GM19372 (cell line): ENCODE measurements at regions not wholly inside any gene's neighbourhood (a gene's known extent, or its start where the extent isn't known, plus 50 kb on each side); places are given as distances from the start of the nearest gene placed in this dataset.
"Not testable (repeated sequence)": the region's sequence is repeated elsewhere in the genome, so short reads cannot be mapped to it uniquely, and the experiment has no call there.

Source experiments
- ATAC-seq: cut with Tn5 transposase; IDR thresholded peaks from one replicate; pipeline ENCODE4 v1.9.1; 2021; ENCODE audit warnings: mild to moderate bottlenecking, low read depth, moderate library complexity; ENCODE audit not compliant: unreplicated experiment

DNA sequence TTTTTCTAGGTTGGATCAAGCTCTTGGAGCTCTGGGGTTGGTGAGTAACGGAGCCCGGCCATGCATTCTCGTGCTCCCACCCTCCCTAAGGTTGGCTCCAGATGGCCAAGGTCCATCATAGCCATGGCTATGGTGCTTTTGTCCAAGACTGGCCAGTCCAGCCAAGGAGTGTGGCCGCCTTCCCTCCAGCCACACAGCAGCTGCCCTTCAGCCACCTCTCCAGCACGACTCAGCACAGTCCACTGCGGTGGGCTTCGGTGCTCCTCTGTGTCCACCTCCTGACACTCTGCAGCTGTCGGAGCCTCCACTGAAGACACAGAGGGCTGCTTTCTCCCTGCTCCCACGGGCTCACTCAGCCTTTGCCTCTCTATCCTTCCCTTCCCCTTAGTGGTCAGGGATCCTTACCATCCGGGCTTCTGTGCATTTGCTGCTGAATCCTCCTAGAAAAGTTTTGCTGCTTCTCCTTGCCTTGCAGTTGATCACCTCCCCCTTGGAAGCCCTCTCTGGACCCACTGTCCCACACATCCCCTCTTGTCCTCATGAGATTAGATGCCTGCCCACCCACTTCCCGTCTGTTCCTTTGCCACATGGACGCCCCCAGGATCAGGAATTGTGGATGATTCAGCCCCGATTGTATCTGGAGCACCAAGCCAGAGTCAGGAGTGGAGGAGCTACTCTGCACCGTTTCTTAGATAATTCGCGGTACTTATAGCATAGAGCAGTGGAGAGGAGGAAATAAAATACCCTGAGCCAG lies 177.1 kb upstream of the COPS8 start:
- ATAC-seq = no peak

GRCh38 chr2:236909193-236909504 lies 176.5 kb upstream of the COPS8 start:
- ATAC-seq = no peak

DNA sequence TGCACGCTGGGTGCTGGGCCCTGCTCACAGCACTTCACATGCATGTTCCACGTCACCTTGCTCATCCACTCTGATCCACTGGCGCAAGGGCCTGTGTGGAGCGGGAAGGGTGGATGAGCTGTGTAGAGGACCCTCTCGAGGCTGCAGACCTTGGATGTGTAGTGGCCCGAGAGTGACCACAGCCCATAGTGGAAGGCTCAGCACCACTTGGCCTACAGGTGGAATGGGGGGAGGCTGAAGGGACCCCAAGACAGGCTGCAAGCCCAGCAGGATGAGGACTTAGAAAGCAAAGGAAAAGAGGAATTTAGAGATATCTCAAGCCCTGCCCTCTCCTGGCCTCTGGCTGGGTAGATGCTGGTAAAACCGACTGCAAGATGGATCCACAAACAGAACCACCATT lies 175.9 kb upstream of the COPS8 start:
- ATAC-seq = no peak

DNA sequence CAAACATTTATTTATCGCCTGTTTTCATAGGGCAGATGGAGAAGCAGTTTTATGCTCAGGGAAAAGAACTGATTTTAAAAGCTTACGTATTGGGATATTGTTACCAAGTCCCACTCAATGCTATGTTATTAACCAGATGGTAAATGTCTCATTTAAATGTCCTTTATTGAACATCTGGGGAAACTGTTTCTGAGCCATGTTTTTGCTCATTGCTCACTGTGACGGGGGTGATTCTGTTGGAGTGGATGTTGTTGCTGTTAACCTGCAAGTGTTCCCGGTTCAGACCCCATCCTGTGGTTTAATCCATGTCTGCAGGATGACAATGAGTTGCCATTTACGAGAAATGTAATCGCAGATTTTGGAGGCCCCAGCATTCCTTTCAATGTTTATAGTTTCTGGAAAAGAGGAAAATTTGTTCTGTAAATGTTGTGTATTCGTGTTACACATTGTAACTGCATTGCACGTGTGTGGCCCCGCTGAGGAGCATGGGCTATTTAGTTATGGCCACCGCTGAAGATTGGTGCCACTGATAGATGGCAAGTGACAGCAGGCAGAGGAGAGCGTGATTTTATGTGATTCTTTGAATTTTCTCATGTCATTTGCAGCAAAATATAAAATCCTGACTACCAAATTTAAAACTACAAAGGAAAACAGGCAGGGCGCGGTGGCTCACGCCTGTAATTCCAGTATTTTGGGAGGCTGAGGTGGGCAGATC lies 174.8 kb upstream of the COPS8 start:
- no peak for ATAC-seq

GRCh38 chr2:236912326-236913120 lies 173.2 kb upstream of the COPS8 start:
- ATAC-seq = no peak

DNA sequence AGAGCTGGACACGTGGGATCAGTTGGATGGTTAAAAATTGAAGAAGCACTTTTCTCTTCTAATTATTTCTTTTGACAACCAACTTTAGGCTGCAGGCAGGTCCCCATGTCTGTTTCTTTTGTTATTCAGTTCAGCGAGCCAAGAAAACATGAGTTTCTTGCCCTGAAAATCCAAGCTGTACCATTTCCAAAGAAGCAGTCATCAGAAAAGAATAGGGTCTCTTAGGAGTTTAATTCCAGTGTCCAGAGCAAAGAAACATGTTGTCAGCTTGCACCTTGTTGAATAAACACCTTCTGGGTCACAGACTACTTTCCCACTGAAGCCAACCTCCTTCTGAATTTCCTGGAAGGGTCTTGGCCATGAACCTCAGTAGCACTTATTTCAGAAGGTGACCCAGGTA lies 170.5 kb upstream of the COPS8 start:
- ATAC-seq = no peak

DNA sequence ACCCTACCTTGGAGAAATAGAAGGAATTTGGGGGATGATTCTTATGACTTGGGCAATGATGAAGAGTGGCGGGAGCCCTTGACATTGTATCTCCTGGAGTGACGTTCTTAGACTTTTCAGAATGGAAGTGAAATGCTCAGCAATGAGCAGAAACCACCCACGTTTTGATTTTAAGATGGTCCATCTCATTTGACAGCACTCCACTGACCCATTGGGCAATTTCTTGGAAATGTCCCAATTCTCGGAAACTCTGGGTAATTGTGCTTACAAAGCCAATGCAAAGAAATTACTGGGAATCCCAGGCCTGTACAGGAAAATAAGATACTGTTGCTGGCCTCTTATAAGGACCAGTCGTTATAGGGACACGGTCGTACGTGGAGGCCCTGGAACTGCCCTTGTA lies 170.0 kb upstream of the COPS8 start:
- no peak for ATAC-seq

GRCh38 chr2:236916181-236916580 lies 169.5 kb upstream of the COPS8 start:
- no peak for ATAC-seq

DNA sequence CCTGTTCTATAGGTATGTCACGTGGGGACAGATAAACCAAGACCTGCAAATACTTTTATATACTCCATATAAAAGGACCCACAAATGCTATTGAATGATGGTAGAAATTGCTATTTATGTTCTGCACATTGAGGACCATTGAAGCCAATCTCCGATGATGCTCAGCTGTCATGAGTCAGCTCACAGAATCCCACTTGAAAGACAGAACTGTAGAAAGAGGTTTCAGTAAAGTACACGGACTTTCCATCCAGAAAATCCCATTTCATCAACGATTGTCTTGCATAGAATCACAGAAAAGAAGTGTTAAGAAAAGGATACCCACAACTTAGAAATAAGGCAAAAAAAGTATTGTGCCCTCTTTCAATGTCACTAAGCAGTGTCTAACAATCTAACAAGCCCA lies 169.0 kb upstream of the COPS8 start:
- no peak for ATAC-seq

DNA sequence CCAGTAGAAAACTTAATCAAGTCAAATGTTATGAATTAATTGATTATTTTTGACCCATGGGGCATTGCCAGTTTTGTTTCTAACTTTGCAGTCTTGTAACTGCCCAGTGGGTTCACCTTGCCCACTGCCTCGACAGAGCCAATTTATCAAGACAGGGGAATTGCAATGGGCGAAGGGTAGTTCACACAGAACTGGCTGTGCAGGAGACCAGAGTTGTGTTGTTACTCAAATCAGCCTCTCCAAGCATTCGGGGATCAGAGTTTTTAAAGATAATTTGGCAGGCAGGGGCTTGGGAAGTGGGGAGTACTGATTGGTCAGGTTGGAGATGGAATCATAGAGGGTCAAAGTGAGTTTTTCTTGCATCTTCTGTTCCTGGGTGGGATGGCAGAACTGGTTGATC lies 168.5 kb upstream of the COPS8 start:
- ATAC-seq = no peak

- no peak for ATAC-seq
Observed at GRCh38 chr2:236918545-236918944, 167.1 kb upstream of the COPS8 start.

DNA sequence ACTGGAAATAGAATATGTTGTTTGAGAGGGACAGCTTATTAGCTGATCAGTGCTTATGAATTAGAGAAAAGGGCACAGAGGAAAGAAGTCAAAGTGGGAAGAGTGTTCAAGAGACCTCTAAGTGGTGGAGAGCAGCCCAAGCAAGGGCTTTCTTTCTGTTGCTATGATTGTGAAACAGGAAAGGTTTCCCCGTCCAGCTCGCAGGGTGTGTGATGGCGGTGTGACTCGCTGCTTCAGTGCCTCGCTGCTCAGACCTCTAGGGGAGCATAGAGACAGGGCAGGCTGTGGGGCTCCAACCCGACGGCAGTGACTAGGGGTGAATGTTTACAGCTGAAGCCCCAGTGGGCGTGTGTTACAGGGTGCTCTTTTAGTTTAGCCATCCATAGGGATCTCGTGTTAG lies 166.5 kb upstream of the COPS8 start:
- ATAC-seq = no peak

DNA sequence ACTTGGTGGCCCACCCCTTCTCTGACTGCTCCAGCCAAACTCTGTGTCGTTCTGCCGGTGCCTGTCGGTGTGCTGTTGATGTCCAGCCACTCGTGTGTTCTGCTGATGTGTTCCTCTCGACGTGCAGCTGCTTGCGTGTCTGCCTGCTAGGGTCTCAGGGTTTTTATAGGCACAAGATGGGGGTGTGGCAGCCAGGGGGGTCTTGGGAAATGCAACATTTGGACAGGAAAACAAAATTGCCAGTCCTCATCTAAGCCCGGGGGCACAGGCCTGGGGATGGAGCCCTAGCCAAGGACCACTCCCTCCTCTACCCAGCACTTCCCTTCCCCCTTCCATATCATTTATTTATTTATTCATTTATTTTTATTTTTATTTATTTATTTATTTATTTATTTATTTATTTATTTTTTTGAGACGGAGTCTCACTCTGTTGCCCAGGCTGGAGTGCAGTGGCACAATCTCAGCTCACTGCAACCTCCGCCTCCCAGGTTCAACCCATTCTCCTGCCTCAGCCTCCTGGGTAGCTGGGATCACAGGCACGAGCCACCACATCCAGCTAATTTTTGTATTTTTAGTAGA lies 165.8 kb upstream of the COPS8 start:
- not testable (repeated sequence) for ATAC-seq

DNA sequence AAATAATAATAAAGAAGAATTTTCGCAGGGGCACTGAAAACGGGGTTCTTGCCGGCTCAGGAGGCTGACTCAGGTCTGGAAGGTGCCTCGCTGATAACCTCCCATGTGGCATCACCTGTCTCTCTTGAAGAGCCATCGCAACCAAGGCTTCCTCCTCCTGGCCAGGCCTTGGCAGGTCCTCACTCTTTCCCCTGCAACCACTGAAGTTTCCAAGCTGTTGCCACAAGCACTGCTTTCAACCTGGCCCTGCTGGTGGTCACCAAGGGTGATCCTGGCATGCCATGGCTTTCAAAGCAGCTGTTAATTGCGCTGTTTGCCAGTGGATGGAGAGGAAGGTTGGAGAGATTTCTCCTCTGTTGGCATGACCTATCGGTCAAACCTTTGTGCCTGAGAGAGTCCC lies 163.6 kb upstream of the COPS8 start:
- no peak for ATAC-seq

- ATAC-seq = no peak
Observed at GRCh38 chr2:236928380-236929037, 157.2 kb upstream of the COPS8 start.

GRCh38 chr2:236932831-236933361 lies 152.8 kb upstream of the COPS8 start:
- ATAC-seq = no peak

GRCh38 chr2:236934166-236934565 lies 151.5 kb upstream of the COPS8 start:
- ATAC-seq = no peak

GRCh38 chr2:236934656-236935055 lies 151.0 kb upstream of the COPS8 start:
- ATAC-seq = no peak

- no peak for ATAC-seq
Observed at GRCh38 chr2:236935083-236935482, 150.6 kb upstream of the COPS8 start.

DNA sequence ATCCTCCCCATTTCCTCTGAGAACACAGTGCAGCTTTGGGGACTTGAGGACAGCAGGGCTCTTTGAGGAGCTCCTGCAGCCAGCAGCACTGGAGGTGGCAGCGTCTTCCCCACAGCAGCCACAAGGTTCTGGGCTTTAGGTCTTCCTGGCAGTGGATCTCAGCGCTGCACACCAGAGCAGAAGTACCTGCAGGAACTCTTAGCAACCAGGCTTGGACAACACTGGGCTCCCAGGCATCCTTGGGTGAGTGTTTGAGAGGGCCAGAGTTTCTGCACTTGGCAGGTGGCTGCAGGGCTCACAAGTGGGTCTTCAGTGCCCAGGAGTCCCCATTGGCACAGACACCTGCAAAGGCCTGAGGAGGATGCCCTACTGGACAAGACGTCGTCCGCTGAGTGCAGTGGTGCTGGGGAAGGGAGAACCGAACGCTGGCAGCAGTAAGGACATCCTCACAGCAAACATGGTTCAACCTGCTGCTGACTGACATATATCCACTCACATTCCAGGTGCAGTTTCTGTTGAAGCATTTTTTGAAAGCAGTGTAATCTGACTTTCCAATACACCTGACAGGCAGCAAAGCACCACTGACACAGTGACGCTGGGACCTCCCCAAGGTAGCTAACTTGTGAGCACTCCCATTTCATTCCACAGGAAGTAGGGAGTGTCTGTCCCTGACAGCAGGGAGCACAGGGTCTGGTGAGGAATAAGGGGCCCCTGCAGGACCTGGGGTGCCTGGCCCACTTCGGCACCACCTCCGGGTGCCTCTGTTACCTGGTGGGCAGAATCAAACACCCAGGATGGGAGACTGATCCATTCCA lies 149.9 kb upstream of the COPS8 start:
- ATAC-seq = no peak
